SH-SY5Y (cell line): ENCODE measurements at regions not wholly inside any gene's neighbourhood (a gene's known extent, or its start where the extent isn't known, plus 50 kb on each side); places are given as distances from the start of the nearest gene placed in this dataset.

Experiments
- GATA2 ChIP-seq: IDR thresholded peaks from 2 replicates; pipeline ENCODE4 v1.6.1; 2011; ENCODE audit warnings: mild to moderate bottlenecking, low read depth, low read length
- GATA3 ChIP-seq: IDR thresholded peaks from 2 replicates; pipeline ENCODE4 v1.6.1; 2011; ENCODE audit warnings: low read depth, mild to moderate bottlenecking, low read length, moderate library complexity

GRCh38 chr9:13432904-13433303 is 153.4 kb upstream of the MPDZ start:
- no peak for TF ChIP-seq GATA3
- TF ChIP-seq GATA2 = no peak
